SK-N-SH (cell line): ENCODE measurements at regions not wholly inside any gene's neighbourhood (a gene's known extent, or its start where the extent isn't known, plus 50 kb on each side); places are given as distances from the start of the nearest gene placed in this dataset.

Experiments
- CTCF ChIP-seq: fragments of 200-600 bp; sonication (generic); IDR thresholded peaks from 2 replicates; pipeline ENCODE4 v1.6.1; 2017; ENCODE audit warnings: antibody characterized with exemption, mild to moderate bottlenecking, moderate library complexity
- EP300 ChIP-seq, 2 experiments: IDR thresholded peaks; 2 replicates each; pipeline versions ENCODE4 v1.4.0 to v1.6.1; 2012; ENCODE audit warnings: borderline replicate concordance in 1 of 2, low read depth in 1 of 2, low read length in 1 of 2
- EZH2phosphoT487 ChIP-seq: fragments of 200-600 bp; sonication (generic); IDR thresholded peaks from 2 replicates; pipeline ENCODE4 v1.6.1; 2017; ENCODE audit warnings: low read depth, mixed run types, mild to moderate bottlenecking, antibody characterized with exemption, moderate library complexity, borderline replicate concordance
- FOSL2 ChIP-seq: IDR thresholded peaks from 2 replicates; pipeline ENCODE4 v1.4.0; 2012; ENCODE audit warnings: low read depth, mild to moderate bottlenecking, moderate library complexity, borderline replicate concordance
- FOXM1 ChIP-seq: IDR thresholded peaks from 2 replicates; pipeline ENCODE4 v1.4.0; 2012; ENCODE audit warnings: low read depth, mild to moderate bottlenecking
- GATA2 ChIP-seq: sonication (generic); formaldehyde crosslinking; IDR thresholded peaks from 2 replicates; pipeline ENCODE4 v1.5.0; 2020; ENCODE audit warnings: mild to moderate bottlenecking, missing genetic modification reagents
- JUND ChIP-seq: IDR thresholded peaks from 2 replicates; pipeline ENCODE4 v1.4.0; 2012
- MAX ChIP-seq: IDR thresholded peaks from 2 replicates; pipeline ENCODE4 v1.4.0; 2012; ENCODE audit warnings: low read depth
- RAD21 ChIP-seq: IDR thresholded peaks from 2 replicates; pipeline ENCODE4 v1.6.1; 2012; ENCODE audit warnings: mild to moderate bottlenecking, low read length
- SIN3A ChIP-seq: IDR thresholded peaks from 2 replicates; pipeline ENCODE4 v1.6.1; 2012; ENCODE audit warnings: low read depth, mild to moderate bottlenecking, low read length, moderate library complexity, borderline replicate concordance
- SMC3 ChIP-seq: IDR thresholded peaks from 2 replicates; pipeline ENCODE4 v1.6.1; 2012; ENCODE audit warnings: low read depth, low read length, improper control_type of control experiment
- TAF1 ChIP-seq: IDR thresholded peaks from 2 replicates; pipeline ENCODE4 v1.6.1; 2012; ENCODE audit warnings: low read depth, mild to moderate bottlenecking, low read length, moderate library complexity, borderline replicate concordance
- TEAD4 ChIP-seq: IDR thresholded peaks from 2 replicates; pipeline ENCODE4 v1.4.0; 2012; ENCODE audit warnings: mild to moderate bottlenecking, borderline replicate concordance; ENCODE audit not compliant: insufficient read depth

- TF ChIP-seq TAF1 (no peak), CTCF (no peak), SIN3A (no peak), MAX (no peak), FOXM1 (no peak), SMC3 (no peak), TEAD4 (no peak), JUND (no peak), FOSL2 (no peak), RAD21 (no peak), GATA2 (CRISPR knock-in tag) (no peak), EZH2phosphoT487 (no peak), EP300 (IDR thresholded peaks at IDR 0.05; ENCODE audit: borderline replicate concordance in 1 of 2, low read depth in 1 of 2, low read length in 1 of 2) (no peak)
Observed at GRCh38 chr21:15534450-15534886, 195.3 kb upstream of the USP25 start.
